Adrenal gland (tissue), 9 donors: ENCODE measurements at regions not wholly inside any gene's neighbourhood (a gene's known extent, or its start where the extent isn't known, plus 50 kb on each side); places are given as distances from the start of the nearest gene placed in this dataset.
A peak's percentile ranks its signal among the peaks of the same experiment; 100 is the strongest.

Experiments
- DNase-seq, 7 donors: peaks; one replicate each; pipeline ENCODE4 v3.0.0-alpha.2; 2019 to 2020
- H3K27ac ChIP-seq, 5 donors: fragments of 200-600 bp; sonication (generic) in 4 of 5; 1 replicate in 3 of 5; 2 replicates in 2 of 5; pipeline versions ENCODE4 v1.5.1 to v1.8.0; 2016 to 2020; ENCODE audit warnings: mild to moderate bottlenecking in 1 of 5
- H3K27me3 ChIP-seq: fragments of 200-600 bp; 2 replicates; pipeline ENCODE4 v1.8.0; 2021
- H3K36me3 ChIP-seq, 2 donors: fragments of 200-600 bp; replicated peaks in 1 of 2; 1 replicate in 1 of 2; 2 replicates in 1 of 2; pipeline versions ENCODE4 v1.5.1 to v1.8.0; 2018 to 2022
- H3K4me1 ChIP-seq, 2 donors: fragments of 200-600 bp; replicated peaks in 1 of 2; 1 replicate in 1 of 2; 2 replicates in 1 of 2; pipeline versions ENCODE4 v1.5.1 to v1.8.0; 2018 to 2021
- H3K4me3 ChIP-seq, 4 donors: fragments of 200-600 bp; sonication (generic) in 3 of 4; one replicate each; pipeline ENCODE4 v1.5.1; 2016 to 2018
- H3K9me3 ChIP-seq, 3 donors: fragments of 200-600 bp; sonication (generic) in 1 of 3; replicated peaks in 1 of 3; 1 replicate in 2 of 3; 2 replicates in 1 of 3; pipeline versions ENCODE4 v1.5.1 to v1.8.0; 2016 to 2021
- CTCF ChIP-seq, 6 experiments: fragments of 450-650 bp in 4 of 6; fragments of 200-600 bp in 2 of 6; sonication (generic) in 1 of 6; IDR thresholded peaks; 1 replicate in 5 of 6; 2 replicates in 1 of 6; pipeline versions ENCODE4 v1.5.1 to v1.8.0; 2016 to 2021; ENCODE audit warnings: antibody characterized with exemption in 6 of 6, mild to moderate bottlenecking in 2 of 6, moderate library complexity in 1 of 6
- POLR2A ChIP-seq, 2 donors: fragments of 450-650 bp; IDR thresholded peaks; one replicate each; pipeline ENCODE4 v1.6.1; 2017; ENCODE audit warnings: antibody characterized with exemption in 2 of 2, mild to moderate bottlenecking in 2 of 2, moderate library complexity in 1 of 2
- WGBS, 4 donors: extraction: QIAGEN DNeasy Blood & Tissue Kit in 2 of 4; methylation state at CpG; one replicate each; pipeline versions ENCODE4 v1.1.5 to v1.1.7; 2013 to 2017; 5-methylcytosine and 5-hydroxymethylcytosine counted together
- intact Hi-C, 2 donors: fragments of 100-400 bp; cut with DNase I; formaldehyde crosslinking; loops; one replicate each; pipeline versions ENCODE4 v1.14.1 to v1.15.0; 2022 to 2023
- donor health status: healthy with polysubstance abuse.
- donor health status: Bipolar disorder and iron deficiency.
- donor health status: DM: yes; HTN: yes; CAD: no.
- donor health status: DM: no; HTN: no; CAD: no.
- donor health status: DM: no; HTN: no; CAD: no.

- Histone ChIP-seq H3K4me1 (no peaks in the 10 kb centered on the region), H3K27me3 (no peaks in the 10 kb centered on the region), H3K36me3 (no peaks in the 10 kb centered on the region), H3K27ac (peak overlapping the region in 1 of 5 donors; percentile 35), H3K9me3 (no peaks in the 10 kb centered on the region), H3K4me3 (no peak overlapping the region)
- WGBS, 4 donors, result 69 to 78% (median 72%) methylated on average over 6 of the region's 6 CpGs
- intact Hi-C loops, result loop anchor here in 1 of 2 donors (10.0 kb wide), 1 partner anchor 124 kb away; no protein-coding TSS in a partner anchor
- TF ChIP-seq POLR2A (IDR thresholded peaks at IDR 0.05), result no peak
- TF ChIP-seq CTCF (IDR thresholded peaks at IDR 0.05), result no peak
- no peak for DNase-seq
These were observed 288.1 kb downstream of the ETS1 start for GRCh38 chr11:128299132-128299726.

GRCh38 chr11:128298271-128298670 is 289.1 kb downstream of the ETS1 start:
- Histone ChIP-seq H3K9me3 (no peaks in the 10 kb centered on the region), H3K36me3 (no peaks in the 10 kb centered on the region), H3K27me3 (no peaks in the 10 kb centered on the region), H3K27ac (no peak overlapping the region), H3K4me1 (no peaks in the 10 kb centered on the region), H3K4me3 (no peak overlapping the region)
- intact Hi-C loops, result loop anchor here in 1 of 2 donors (10.0 kb wide), 1 partner anchor 123 kb away; no protein-coding TSS in a partner anchor
- TF ChIP-seq CTCF (IDR thresholded peaks at IDR 0.05) (no peak), POLR2A (IDR thresholded peaks at IDR 0.05) (no peak)
- WGBS, 4 donors, result 84 to 97% (median 88%) methylated on average over 2 of the region's 2 CpGs
- DNase-seq, result no peak

- 71 to 85% (median 77%) methylated on average over 3 of the region's 3 CpGs for WGBS, 4 donors
- H3K4me3 ChIP-seq, result no peak overlapping the region
- intact Hi-C loops, result loop anchor here in 1 of 2 donors (10.0 kb wide), 1 partner anchor 123 kb away; no protein-coding TSS in a partner anchor
- H3K36me3 ChIP-seq, result no peaks in the 10 kb centered on the region
- peaks cover 3% of the 10 kb centered on the region for H3K27me3 ChIP-seq
- no peak overlapping the region for H3K27ac ChIP-seq
- DNase-seq, result no peak
- H3K9me3 ChIP-seq, result no peaks in the 10 kb centered on the region
- H3K4me1 ChIP-seq, result no peaks in the 10 kb centered on the region
- no peak for TF ChIP-seq CTCF (IDR thresholded peaks at IDR 0.05)
These were observed 289.6 kb downstream of the ETS1 start for GRCh38 chr11:128297805-128298204.

GRCh38 chr11:128297091-128297651 is 290.2 kb downstream of the ETS1 start:
- no peak for TF ChIP-seq CTCF (IDR thresholded peaks at IDR 0.05)
- TF ChIP-seq POLR2A (IDR thresholded peaks at IDR 0.05), result no peak
- Histone ChIP-seq H3K27me3 (peaks cover 3% of the 10 kb centered on the region), H3K9me3 (no peaks in the 10 kb centered on the region), H3K4me1 (no peaks in the 10 kb centered on the region), H3K4me3 (no peak overlapping the region), H3K36me3 (no peaks in the 10 kb centered on the region), H3K27ac (peak overlapping the region in 1 of 5 donors; percentile 24)
- 75 to 93% (median 82%) methylated on average over 4 of the region's 4 CpGs for WGBS, 4 donors
- intact Hi-C loops, result loop anchor here in 1 of 2 donors (10.0 kb wide), 1 partner anchor 122 kb away; no protein-coding TSS in a partner anchor
- DNase-seq, result no peak
